ENCODE measurements at regions not wholly inside any gene's neighbourhood (a gene's known extent, or its start where the extent isn't known, plus 50 kb on each side); places are given as distances from the start of the nearest gene placed in this dataset.
A peak's percentile ranks its signal among the peaks of the same experiment; 100 is the strongest.
"Not testable (repeated sequence)": the region's sequence is repeated elsewhere in the genome, so short reads cannot be mapped to it uniquely, and the experiment has no call there.

DNA sequence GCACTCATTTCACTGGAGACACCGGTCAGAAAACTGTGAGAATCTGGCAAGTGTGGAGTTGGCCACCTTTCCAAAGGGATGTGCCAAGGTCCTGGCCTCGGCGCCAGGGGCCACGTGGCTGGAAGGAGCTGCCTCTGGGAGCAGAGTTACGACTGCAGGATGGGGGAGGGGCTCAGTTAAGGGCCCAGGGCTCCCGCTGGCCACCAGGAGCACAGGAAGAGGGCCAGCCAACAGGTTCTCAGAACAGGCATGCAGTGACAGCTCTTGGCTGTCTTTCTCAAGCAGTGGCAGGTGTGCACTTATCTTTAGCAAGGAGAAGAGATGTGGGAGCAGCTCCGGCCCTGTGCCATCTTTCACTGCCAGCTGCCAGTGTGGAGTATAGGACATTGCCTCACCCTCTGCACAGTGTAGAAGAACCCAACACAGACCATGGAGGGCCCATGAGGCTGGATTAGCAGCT lies 115.9 kb upstream of the RBPJ start:
- H3K27me3 ChIP-seq (ENCODE audit: control insufficient read depth in 1 of 2, insufficient read depth in 2 of 2, low read length in 1 of 2) = no peaks in the 10 kb centered on the region
- DNase-seq (peak in 1 of 2 donors; percentile 66), ATAC-seq (ENCODE audit: low FRiP score) (peak; percentile 58)
- intact Hi-C loops (cut with DNase I) = loop anchor here (10.0 kb wide), 2 partner anchors 120 to 180 kb away; partner anchors contain the start of gene RBPJ (in 1 of the 2)
- peaks cover 0 to 4% of the 10 kb centered on the region in 2 donors for H3K4me1 ChIP-seq (ENCODE audit: control insufficient read depth in 1 of 2, insufficient read depth in 2 of 2, low read length in 2 of 2)
- no peaks in the 10 kb centered on the region for H3K9me3 ChIP-seq (ENCODE audit: control insufficient read depth, low read length)
- H3K36me3 ChIP-seq (ENCODE audit: control insufficient read depth in 1 of 2, insufficient read depth in 2 of 2, low read length in 1 of 2) = no peaks in the 10 kb centered on the region
- 2 to 7% methylated on average over 7 of the region's 7 CpGs for WGBS, 2 donors
- no peak overlapping the region for H3K4me3 ChIP-seq (ENCODE audit: low read length in 2 of 2)
- no peak overlapping the region for H3K27ac ChIP-seq (ENCODE audit: low read depth in 1 of 2, low read length in 2 of 2)

GRCh38 chr4:26206339-26206738 lies 114.5 kb upstream of the RBPJ start:
- Histone ChIP-seq H3K4me1 (ENCODE audit: control insufficient read depth in 1 of 2, insufficient read depth in 2 of 2, low read length in 2 of 2) (peaks cover 0 to 4% of the 10 kb centered on the region in 2 donors), H3K4me3 (ENCODE audit: low read length in 2 of 2) (no peak overlapping the region), H3K9me3 (ENCODE audit: control insufficient read depth, low read length) (no peaks in the 10 kb centered on the region), H3K27ac (ENCODE audit: low read depth in 1 of 2, low read length in 2 of 2) (peak overlapping the region in 1 of 2 donors; percentile 12), H3K27me3 (ENCODE audit: control insufficient read depth in 1 of 2, insufficient read depth in 2 of 2, low read length in 1 of 2) (no peaks in the 10 kb centered on the region), H3K36me3 (ENCODE audit: control insufficient read depth in 1 of 2, insufficient read depth in 2 of 2, low read length in 1 of 2) (no peaks in the 10 kb centered on the region)
- intact Hi-C loops (cut with DNase I) = loop anchor here (10.0 kb wide), 2 partner anchors 118 to 182 kb away; partner anchors contain the start of gene RBPJ (in 1 of the 2)
- no peak for DNase-seq
- ATAC-seq (ENCODE audit: low FRiP score) = peak; percentile 90
- 2 to 4% methylated on average over 2 of the region's 2 CpGs for WGBS, 2 donors

GRCh38 chr4:26206999-26207398 lies 113.8 kb upstream of the RBPJ start:
- intact Hi-C loops (cut with DNase I) = loop anchor here (10.0 kb wide), 2 partner anchors 118 to 182 kb away; partner anchors contain the start of gene RBPJ (in 1 of the 2)
- DNase-seq (no peak), ATAC-seq (ENCODE audit: low FRiP score) (no peak)
- WGBS, 2 donors = 7 to 10% methylated on average over 3 of the region's 3 CpGs
- Histone ChIP-seq H3K27ac (ENCODE audit: low read depth in 1 of 2, low read length in 2 of 2) (no peak overlapping the region), H3K36me3 (ENCODE audit: control insufficient read depth in 1 of 2, insufficient read depth in 2 of 2, low read length in 1 of 2) (no peaks in the 10 kb centered on the region), H3K27me3 (ENCODE audit: control insufficient read depth in 1 of 2, insufficient read depth in 2 of 2, low read length in 1 of 2) (no peaks in the 10 kb centered on the region), H3K4me1 (ENCODE audit: control insufficient read depth in 1 of 2, insufficient read depth in 2 of 2, low read length in 2 of 2) (peaks cover 0 to 4% of the 10 kb centered on the region in 2 donors), H3K9me3 (ENCODE audit: control insufficient read depth, low read length) (no peaks in the 10 kb centered on the region), H3K4me3 (ENCODE audit: low read length in 2 of 2) (peak overlapping the region in 1 of 2 donors; percentile 13)

DNA sequence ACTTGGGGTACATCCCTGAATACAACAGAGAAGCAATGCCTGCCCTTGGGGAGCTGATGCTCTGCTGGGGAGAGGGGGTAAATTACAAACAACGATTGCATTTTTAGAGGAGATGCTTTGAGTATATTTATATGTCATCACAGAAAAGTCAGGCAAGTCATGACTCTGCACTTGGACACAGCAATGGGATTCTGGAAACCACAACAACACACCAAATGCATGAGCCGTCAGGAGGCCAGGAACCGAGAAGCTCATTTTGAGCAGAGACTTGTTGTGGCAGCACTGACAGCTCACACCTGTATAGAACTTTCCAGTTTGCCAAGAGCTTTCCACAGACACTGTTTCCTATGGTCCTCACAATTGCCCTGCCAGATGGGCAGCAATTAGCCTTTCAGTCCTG lies 113.2 kb upstream of the RBPJ start:
- ATAC-seq (ENCODE audit: low FRiP score) (no peak), DNase-seq (no peak)
- Histone ChIP-seq H3K4me1 (ENCODE audit: control insufficient read depth in 1 of 2, insufficient read depth in 2 of 2, low read length in 2 of 2) (peaks cover 0 to 4% of the 10 kb centered on the region in 2 donors), H3K36me3 (ENCODE audit: control insufficient read depth in 1 of 2, insufficient read depth in 2 of 2, low read length in 1 of 2) (no peaks in the 10 kb centered on the region), H3K27ac (ENCODE audit: low read depth in 1 of 2, low read length in 2 of 2) (no peak overlapping the region), H3K9me3 (ENCODE audit: control insufficient read depth, low read length) (no peaks in the 10 kb centered on the region), H3K4me3 (ENCODE audit: low read length in 2 of 2) (no peak overlapping the region), H3K27me3 (ENCODE audit: control insufficient read depth in 1 of 2, insufficient read depth in 2 of 2, low read length in 1 of 2) (no peaks in the 10 kb centered on the region)
- WGBS, 2 donors = 47 to 57% methylated on average over 3 of the region's 3 CpGs
- intact Hi-C loops (cut with DNase I) = loop anchor here (10.0 kb wide), 2 partner anchors 117 to 183 kb away; partner anchors contain the start of gene RBPJ (in 1 of the 2)

DNA sequence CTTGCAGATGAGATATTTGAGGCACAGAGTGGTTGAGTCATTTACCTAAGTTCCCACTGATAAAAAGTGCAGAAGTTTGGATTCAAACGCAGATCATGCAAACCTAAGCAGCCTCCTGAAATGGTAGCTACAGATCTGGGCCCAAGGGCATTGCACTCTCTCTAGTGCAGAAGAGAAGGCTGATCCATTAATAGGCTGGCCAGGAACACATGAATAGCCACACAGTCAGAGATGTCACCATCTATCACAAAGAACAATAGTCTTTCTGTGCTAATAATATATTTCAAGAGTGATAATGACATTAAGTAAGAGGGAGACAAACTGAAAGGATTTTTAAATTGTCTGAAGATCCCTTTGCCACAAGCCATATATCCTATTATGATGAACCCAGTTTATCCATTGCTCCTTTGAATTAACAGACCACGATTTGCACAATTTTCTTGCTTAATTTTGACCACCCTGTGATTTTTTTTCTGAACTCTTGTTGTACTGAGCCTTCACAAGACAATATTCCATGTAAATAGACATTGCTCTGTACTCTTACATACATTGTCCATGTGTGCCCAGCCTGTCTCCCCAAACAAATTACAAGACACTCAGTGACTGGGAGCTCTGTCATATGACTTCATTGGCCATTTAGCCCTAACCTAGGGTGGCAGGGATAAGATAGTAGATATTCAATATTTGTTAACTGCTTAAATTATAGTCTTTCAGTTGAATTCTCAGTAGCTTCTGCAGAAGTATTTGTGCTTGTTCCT lies 112.4 kb upstream of the RBPJ start:
- Histone ChIP-seq H3K27me3 (ENCODE audit: control insufficient read depth in 1 of 2, insufficient read depth in 2 of 2, low read length in 1 of 2) (no peaks in the 10 kb centered on the region), H3K9me3 (ENCODE audit: control insufficient read depth, low read length) (no peaks in the 10 kb centered on the region), H3K4me1 (ENCODE audit: control insufficient read depth in 1 of 2, insufficient read depth in 2 of 2, low read length in 2 of 2) (peaks cover 0 to 4% of the 10 kb centered on the region in 2 donors), H3K36me3 (ENCODE audit: control insufficient read depth in 1 of 2, insufficient read depth in 2 of 2, low read length in 1 of 2) (no peaks in the 10 kb centered on the region), H3K4me3 (ENCODE audit: low read length in 2 of 2) (no peak overlapping the region), H3K27ac (ENCODE audit: low read depth in 1 of 2, low read length in 2 of 2) (no peak overlapping the region)
- ATAC-seq (ENCODE audit: low FRiP score) (no peak), DNase-seq (no peak)
- 38 to 65% methylated on average over 2 of the region's 2 CpGs for WGBS, 2 donors
- intact Hi-C loops (cut with DNase I) = loop anchor here (10.0 kb wide), 2 partner anchors 116 to 184 kb away; partner anchors contain the start of gene RBPJ (in 1 of the 2)

DNA sequence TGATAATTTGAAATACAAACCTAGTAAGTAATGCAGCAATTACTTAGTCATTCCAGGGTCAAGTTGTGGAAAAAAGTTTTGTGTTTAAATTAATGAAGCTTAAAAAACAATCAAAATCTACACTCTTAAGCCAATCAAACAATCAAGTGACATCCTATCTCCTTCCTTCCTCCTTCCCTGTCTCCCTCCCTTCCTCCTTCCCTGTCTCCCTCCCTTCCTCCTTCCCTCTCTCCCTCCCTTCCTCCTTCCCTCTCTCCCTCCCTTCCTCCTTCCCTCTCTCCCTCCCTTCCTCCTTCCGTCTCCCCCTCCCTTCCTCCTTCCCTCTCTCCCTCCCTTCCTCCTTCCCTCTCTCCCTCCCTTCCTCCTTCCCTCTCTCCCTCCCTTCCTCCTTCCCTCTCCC lies 111.4 kb upstream of the RBPJ start:
- not testable (repeated sequence) for ATAC-seq (ENCODE audit: low FRiP score); H3K4me3 ChIP-seq (ENCODE audit: low read length in 2 of 2); H3K27ac ChIP-seq (ENCODE audit: low read depth in 1 of 2, low read length in 2 of 2); H3K27me3 ChIP-seq (ENCODE audit: control insufficient read depth in 1 of 2, insufficient read depth in 2 of 2, low read length in 1 of 2); H3K4me1 ChIP-seq (ENCODE audit: control insufficient read depth in 1 of 2, insufficient read depth in 2 of 2, low read length in 2 of 2); DNase-seq; H3K36me3 ChIP-seq (ENCODE audit: control insufficient read depth in 1 of 2, insufficient read depth in 2 of 2, low read length in 1 of 2); H3K9me3 ChIP-seq (ENCODE audit: control insufficient read depth, low read length)
- intact Hi-C loops (cut with DNase I) = loop anchor here (10.0 kb wide), 2 partner anchors 115 to 185 kb away; partner anchors contain the start of gene RBPJ (in 1 of the 2)
- WGBS, 2 donors = 79 to 83% methylated on average over 1 of the region's 1 CpG

DNA sequence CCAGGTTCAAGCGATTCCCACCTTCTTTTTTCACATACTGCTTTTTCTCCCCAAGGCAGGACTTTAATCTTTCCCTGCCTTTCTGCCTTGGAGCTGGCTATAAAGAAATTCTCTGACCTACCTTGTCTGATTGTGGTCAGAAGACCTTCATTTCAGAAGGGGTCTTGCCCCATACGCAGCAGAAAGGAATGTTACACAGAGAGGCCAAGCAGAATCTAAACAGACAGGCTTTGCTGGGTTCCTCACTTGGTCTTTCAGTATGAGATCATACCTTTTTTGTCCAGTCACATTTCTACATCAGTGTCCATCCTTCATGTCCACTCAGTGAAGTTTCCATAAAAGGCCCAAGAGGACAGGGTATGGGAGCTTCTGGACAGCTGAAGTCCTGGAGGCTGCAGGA lies 108.3 kb upstream of the RBPJ start:
- no peak for ATAC-seq (ENCODE audit: low FRiP score)
- H3K27me3 ChIP-seq (ENCODE audit: control insufficient read depth in 1 of 2, insufficient read depth in 2 of 2, low read length in 1 of 2) = peaks cover 0 to 2% of the 10 kb centered on the region in 2 donors
- DNase-seq = no peak
- no peaks in the 10 kb centered on the region for H3K9me3 ChIP-seq (ENCODE audit: control insufficient read depth, low read length)
- intact Hi-C loops (cut with DNase I) = no loop called here
- H3K4me3 ChIP-seq (ENCODE audit: low read length in 2 of 2) = no peak overlapping the region
- no peak overlapping the region for H3K27ac ChIP-seq (ENCODE audit: low read depth in 1 of 2, low read length in 2 of 2)
- peaks cover 0 to 3% of the 10 kb centered on the region in 2 donors for H3K4me1 ChIP-seq (ENCODE audit: control insufficient read depth in 1 of 2, insufficient read depth in 2 of 2, low read length in 2 of 2)
- WGBS, 2 donors = 93 to 96% methylated on average over 2 of the region's 2 CpGs
- no peaks in the 10 kb centered on the region for H3K36me3 ChIP-seq (ENCODE audit: control insufficient read depth in 1 of 2, insufficient read depth in 2 of 2, low read length in 1 of 2)

DNA sequence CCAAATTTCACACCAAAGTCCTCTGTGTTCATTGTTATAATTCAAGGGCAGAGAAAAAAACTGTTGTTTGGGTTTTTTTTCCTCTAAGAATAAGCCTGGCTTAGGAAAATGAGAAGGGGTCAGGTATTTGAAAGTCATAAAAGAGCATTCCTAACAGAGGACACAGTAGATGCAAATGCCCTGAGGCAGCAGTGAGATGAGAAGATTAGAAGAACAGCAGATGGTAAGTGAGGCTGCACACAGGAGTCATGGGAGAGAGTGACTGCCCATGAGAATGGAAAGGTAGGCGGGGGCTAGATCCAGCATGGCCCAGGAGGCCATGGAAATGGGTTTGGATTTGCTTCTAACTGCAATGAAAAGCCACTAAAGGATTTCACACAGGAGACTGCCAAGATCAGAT lies 107.5 kb upstream of the RBPJ start:
- H3K9me3 ChIP-seq (ENCODE audit: control insufficient read depth, low read length) = no peaks in the 10 kb centered on the region
- DNase-seq = no peak
- no peaks in the 10 kb centered on the region for H3K36me3 ChIP-seq (ENCODE audit: control insufficient read depth in 1 of 2, insufficient read depth in 2 of 2, low read length in 1 of 2)
- peaks cover 0 to 2% of the 10 kb centered on the region in 2 donors for H3K27me3 ChIP-seq (ENCODE audit: control insufficient read depth in 1 of 2, insufficient read depth in 2 of 2, low read length in 1 of 2)
- 90 to 100% methylated on average over 1 of the region's 1 CpG for WGBS, 2 donors
- no peaks in the 10 kb centered on the region for H3K4me1 ChIP-seq (ENCODE audit: control insufficient read depth in 1 of 2, insufficient read depth in 2 of 2, low read length in 2 of 2)
- H3K4me3 ChIP-seq (ENCODE audit: low read length in 2 of 2) = no peak overlapping the region
- intact Hi-C loops (cut with DNase I) = no loop called here
- ATAC-seq (ENCODE audit: low FRiP score) = no peak
- no peak overlapping the region for H3K27ac ChIP-seq (ENCODE audit: low read depth in 1 of 2, low read length in 2 of 2)

GRCh38 chr4:26214994-26215393 lies 105.8 kb upstream of the RBPJ start:
- Histone ChIP-seq H3K9me3 (ENCODE audit: control insufficient read depth, low read length) (no peaks in the 10 kb centered on the region), H3K27ac (ENCODE audit: low read depth in 1 of 2, low read length in 2 of 2) (no peak overlapping the region), H3K4me3 (ENCODE audit: low read length in 2 of 2) (no peak overlapping the region), H3K4me1 (ENCODE audit: control insufficient read depth in 1 of 2, insufficient read depth in 2 of 2, low read length in 2 of 2) (no peaks in the 10 kb centered on the region), H3K36me3 (ENCODE audit: control insufficient read depth in 1 of 2, insufficient read depth in 2 of 2, low read length in 1 of 2) (no peaks in the 10 kb centered on the region), H3K27me3 (ENCODE audit: control insufficient read depth in 1 of 2, insufficient read depth in 2 of 2, low read length in 1 of 2) (peaks cover 0 to 2% of the 10 kb centered on the region in 2 donors)
- DNase-seq (no peak), ATAC-seq (ENCODE audit: low FRiP score) (no peak)
- intact Hi-C loops (cut with DNase I) = no loop called here

Measured in aorta (tissue), 5 donors.